HFFc6 (cell line): ENCODE measurements at regions not wholly inside any gene's neighbourhood (a gene's known extent, or its start where the extent isn't known, plus 50 kb on each side); places are given as distances from the start of the nearest gene placed in this dataset.

ENCODE experiments used
- DNase-seq: peaks from one replicate; pipeline ENCODE4 v3.0.0-alpha.2; 2018
- H3K27ac Mint-ChIP-seq: 2 replicates; pipeline ENCODE4 v1.8.0; 2020; ENCODE audit warnings: mild to moderate bottlenecking, mixed read lengths
- H3K27me3 Mint-ChIP-seq: 2 replicates; pipeline ENCODE4 v1.8.0; 2021; ENCODE audit warnings: mild to moderate bottlenecking, moderate library complexity, mixed read lengths; ENCODE audit not compliant: insufficient read depth
- H3K36me3 Mint-ChIP-seq: 2 replicates; pipeline ENCODE4 v1.8.0; 2021; ENCODE audit warnings: low read depth, mixed read lengths
- H3K4me1 Mint-ChIP-seq: 2 replicates; pipeline ENCODE4 v1.8.0; 2020; ENCODE audit warnings: low read depth, mixed read lengths
- H3K4me3 Mint-ChIP-seq: 2 replicates; pipeline ENCODE4 v1.8.0; 2020; ENCODE audit warnings: mild to moderate bottlenecking, moderate library complexity, mixed read lengths
- H3K9me3 Mint-ChIP-seq: 2 replicates; pipeline ENCODE4 v1.8.0; 2020; ENCODE audit warnings: mild to moderate bottlenecking, mixed read lengths
- TF ChIP-seq, protein P1 (sequence below): fragments of 200-600 bp; sonication (generic); IDR thresholded peaks from 2 replicates; pipeline ENCODE4 v1.5.0; 2021; ENCODE audit warnings: antibody characterized with exemption, mild to moderate bottlenecking

DNA sequence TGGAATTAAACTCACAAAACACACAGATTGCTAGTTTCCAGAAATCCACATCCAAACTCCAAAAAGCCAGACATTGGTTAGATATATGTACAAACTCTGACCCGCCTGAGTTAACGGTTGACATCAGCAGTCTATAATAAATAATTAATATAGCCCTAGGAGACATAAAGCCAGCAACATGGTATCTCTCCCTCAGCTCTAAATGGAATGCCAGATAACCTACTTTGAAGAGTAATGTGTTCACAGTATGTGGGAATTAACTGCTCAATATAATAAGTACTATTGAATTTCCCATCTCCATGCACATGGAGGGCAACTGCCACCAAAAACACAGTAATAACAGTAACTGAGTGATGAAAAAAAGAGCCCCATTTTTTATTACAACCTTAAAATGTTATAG is 383.2 kb downstream of the CD83 start:
- TF ChIP-seq, protein P1, sequence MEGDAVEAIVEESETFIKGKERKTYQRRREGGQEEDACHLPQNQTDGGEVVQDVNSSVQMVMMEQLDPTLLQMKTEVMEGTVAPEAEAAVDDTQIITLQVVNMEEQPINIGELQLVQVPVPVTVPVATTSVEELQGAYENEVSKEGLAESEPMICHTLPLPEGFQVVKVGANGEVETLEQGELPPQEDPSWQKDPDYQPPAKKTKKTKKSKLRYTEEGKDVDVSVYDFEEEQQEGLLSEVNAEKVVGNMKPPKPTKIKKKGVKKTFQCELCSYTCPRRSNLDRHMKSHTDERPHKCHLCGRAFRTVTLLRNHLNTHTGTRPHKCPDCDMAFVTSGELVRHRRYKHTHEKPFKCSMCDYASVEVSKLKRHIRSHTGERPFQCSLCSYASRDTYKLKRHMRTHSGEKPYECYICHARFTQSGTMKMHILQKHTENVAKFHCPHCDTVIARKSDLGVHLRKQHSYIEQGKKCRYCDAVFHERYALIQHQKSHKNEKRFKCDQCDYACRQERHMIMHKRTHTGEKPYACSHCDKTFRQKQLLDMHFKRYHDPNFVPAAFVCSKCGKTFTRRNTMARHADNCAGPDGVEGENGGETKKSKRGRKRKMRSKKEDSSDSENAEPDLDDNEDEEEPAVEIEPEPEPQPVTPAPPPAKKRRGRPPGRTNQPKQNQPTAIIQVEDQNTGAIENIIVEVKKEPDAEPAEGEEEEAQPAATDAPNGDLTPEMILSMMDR = no peak
- DNase-seq = no peak
- no peak overlapping the region for H3K27ac Mint-ChIP-seq
- H3K27me3 Mint-ChIP-seq = peaks cover 20% of the 10 kb centered on the region
- H3K36me3 Mint-ChIP-seq = peaks cover 6% of the 10 kb centered on the region; the same call in 1 of the 2 replicates
- peaks cover 24% of the 10 kb centered on the region for H3K4me1 Mint-ChIP-seq
- no peak overlapping the region for H3K4me3 Mint-ChIP-seq
- peaks cover 6% of the 10 kb centered on the region; the same call in 1 of the 2 replicates for H3K9me3 Mint-ChIP-seq

DNA sequence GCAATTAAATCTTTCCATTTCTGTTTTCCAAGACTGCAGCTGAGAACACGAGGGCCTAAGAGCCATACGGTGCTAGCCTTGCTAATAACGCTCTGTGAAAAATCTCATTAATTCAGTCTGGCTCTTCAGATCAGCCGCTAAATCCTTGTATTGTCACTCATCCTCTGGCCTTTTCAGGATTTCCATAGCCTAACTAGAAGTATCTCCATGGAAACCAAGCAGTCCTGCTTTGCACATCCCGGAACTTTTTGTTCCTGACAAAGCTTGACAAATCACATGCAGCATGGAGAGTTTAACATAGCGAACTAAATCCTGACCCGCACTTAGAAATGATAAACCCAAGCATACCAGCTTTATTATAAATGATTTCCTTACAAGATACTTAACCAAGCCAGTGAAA is 383.7 kb downstream of the CD83 start:
- peaks cover 4% of the 10 kb centered on the region; the same call in 1 of the 2 replicates for H3K36me3 Mint-ChIP-seq
- H3K27me3 Mint-ChIP-seq = peaks cover 18% of the 10 kb centered on the region
- DNase-seq = no peak
- no peak overlapping the region for H3K27ac Mint-ChIP-seq
- H3K4me3 Mint-ChIP-seq = no peak overlapping the region
- H3K9me3 Mint-ChIP-seq = peaks cover 3% of the 10 kb centered on the region; the same call in 1 of the 2 replicates
- H3K4me1 Mint-ChIP-seq = peaks cover 24% of the 10 kb centered on the region
- TF ChIP-seq, protein P1 = no peak

- Mint-ChIP-seq H3K27ac (no peak overlapping the region), H3K27me3 (peaks cover 19% of the 10 kb centered on the region), H3K36me3 (no peaks in the 10 kb centered on the region; the same call in 1 of the 2 replicates), H3K4me1 (peaks cover 24% of the 10 kb centered on the region), H3K4me3 (no peak overlapping the region), H3K9me3 (no peaks in the 10 kb centered on the region)
- TF ChIP-seq, protein P1 = no peak
- no peak for DNase-seq
Observed at GRCh38 chr6:14501914-14502313, 384.3 kb downstream of the CD83 start.

GRCh38 chr6:14502551-14502950 is 385.0 kb downstream of the CD83 start:
- Mint-ChIP-seq H3K4me1 (peaks cover 24% of the 10 kb centered on the region), H3K4me3 (no peak overlapping the region), H3K27ac (no peak overlapping the region), H3K9me3 (no peaks in the 10 kb centered on the region), H3K27me3 (peaks cover 14% of the 10 kb centered on the region), H3K36me3 (no peaks in the 10 kb centered on the region)
- no peak for DNase-seq
- TF ChIP-seq, protein P1 = no peak

DNA sequence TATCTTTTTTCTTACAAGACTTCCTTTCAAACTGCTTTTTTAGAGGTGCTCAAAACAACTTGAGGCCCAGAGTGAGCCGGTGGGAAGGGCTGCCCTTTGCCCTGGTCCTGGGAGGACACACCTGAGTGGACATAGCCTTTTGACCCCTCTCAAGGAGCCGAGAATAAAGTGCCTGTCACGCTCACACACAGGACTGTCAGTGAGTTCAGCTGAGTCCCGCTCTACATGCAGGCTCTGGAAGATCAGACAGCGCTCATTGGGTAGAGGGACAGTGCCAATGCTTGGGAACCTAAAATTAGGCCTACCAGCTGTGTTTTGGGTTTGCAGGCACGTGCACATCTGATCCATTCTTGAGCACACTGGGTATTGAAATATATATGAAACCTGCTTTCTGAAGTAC is 387.8 kb downstream of the CD83 start:
- TF ChIP-seq, protein P1 = no peak
- Mint-ChIP-seq H3K4me3 (no peak overlapping the region), H3K36me3 (no peaks in the 10 kb centered on the region), H3K4me1 (peaks cover 12% of the 10 kb centered on the region; the same call in 1 of the 2 replicates), H3K27me3 (peaks cover 11% of the 10 kb centered on the region), H3K27ac (no peak overlapping the region), H3K9me3 (no peaks in the 10 kb centered on the region)
- no peak for DNase-seq
